ENCODE measurements at regions not wholly inside any gene's neighbourhood (a gene's known extent, or its start where the extent isn't known, plus 50 kb on each side); places are given as distances from the start of the nearest gene placed in this dataset.
"Not testable (repeated sequence)": the region's sequence is repeated elsewhere in the genome, so short reads cannot be mapped to it uniquely, and the experiment has no call there.

GRCh38 chr4:127529879-127530278 is 102.9 kb upstream of the INTU start:
- DNase-seq (ENCODE audit: low read depth in 2 of 2): not testable (repeated sequence)

- no peak for DNase-seq (ENCODE audit: low read depth in 2 of 2)
Measured at GRCh38 chr4:127533028-127533700, 99.6 kb upstream of the INTU start.

- no peak for DNase-seq (ENCODE audit: low read depth in 2 of 2)
Measured at GRCh38 chr4:127534041-127534825, 98.5 kb upstream of the INTU start.

GRCh38 chr4:127538016-127538415 is 94.7 kb upstream of the INTU start:
- DNase-seq (ENCODE audit: low read depth in 2 of 2): no peak

- no peak for DNase-seq (ENCODE audit: low read depth in 2 of 2)
Measured at GRCh38 chr4:127540497-127541025, 92.2 kb upstream of the INTU start.

GRCh38 chr4:127545271-127545670 is 87.5 kb upstream of the INTU start:
- no peak for DNase-seq (ENCODE audit: low read depth in 2 of 2)

- DNase-seq (ENCODE audit: low read depth in 2 of 2): no peak
Measured at GRCh38 chr4:127548990-127549925, 83.5 kb upstream of the INTU start.

- no peak for DNase-seq (ENCODE audit: low read depth in 2 of 2)
Measured at GRCh38 chr4:127555106-127555505, 77.7 kb upstream of the INTU start.

- no peak for DNase-seq (ENCODE audit: low read depth in 2 of 2)
Measured at GRCh38 chr4:127558088-127558487, 74.7 kb upstream of the INTU start.

- DNase-seq (ENCODE audit: low read depth in 2 of 2): no peak
Measured at GRCh38 chr4:127558489-127559407, 74.0 kb upstream of the INTU start.

GRCh38 chr4:127559981-127560380 is 72.8 kb upstream of the INTU start:
- no peak for DNase-seq (ENCODE audit: low read depth in 2 of 2)

GRCh38 chr4:127560755-127561154 is 72.0 kb upstream of the INTU start:
- DNase-seq (ENCODE audit: low read depth in 2 of 2): no peak

- DNase-seq (ENCODE audit: low read depth in 2 of 2): no peak
Measured at GRCh38 chr4:127574643-127575042, 58.1 kb upstream of the INTU start.

GRCh38 chr4:127575888-127576287 is 56.9 kb upstream of the INTU start:
- no peak for DNase-seq (ENCODE audit: low read depth in 2 of 2)

GRCh38 chr4:127578491-127578890 is 54.3 kb upstream of the INTU start:
- no peak for DNase-seq (ENCODE audit: low read depth in 2 of 2)

- DNase-seq (ENCODE audit: low read depth in 2 of 2): no peak
Measured at GRCh38 chr4:127578967-127579366, 53.8 kb upstream of the INTU start.

GRCh38 chr4:127579821-127580220 is 52.9 kb upstream of the INTU start:
- no peak for DNase-seq (ENCODE audit: low read depth in 2 of 2)

GRCh38 chr4:127580300-127580699 is 52.5 kb upstream of the INTU start:
- no peak for DNase-seq (ENCODE audit: low read depth in 2 of 2)

- no peak for DNase-seq (ENCODE audit: low read depth in 2 of 2)
Measured at GRCh38 chr4:127580891-127581290, 51.9 kb upstream of the INTU start.
